Smooth muscle cell (in vitro differentiated cells): ENCODE measurements at regions not wholly inside any gene's neighbourhood (a gene's known extent, or its start where the extent isn't known, plus 50 kb on each side); places are given as distances from the start of the nearest gene placed in this dataset.
A peak's percentile ranks its signal among the peaks of the same experiment; 100 is the strongest.

ENCODE experiments used
- DNase-seq: peaks from one replicate; lab custom pipeline; 2025; ENCODE audit not compliant: unreplicated experiment; lab: John Stamatoyannopoulos, UW
- H2AFZ ChIP-seq: fragments of 200-600 bp; sonication (generic); 2 replicates; pipeline ENCODE4 v1.6.0; 2016; ENCODE audit warnings: antibody characterized with exemption, low read depth, mild to moderate bottlenecking
- H3F3A ChIP-seq: fragments of 200-600 bp; sonication (generic); 2 replicates; pipeline ENCODE4 v1.6.0; 2017; ENCODE audit warnings: antibody characterized with exemption, low read depth
- H3K27ac ChIP-seq: fragments of 200-600 bp; sonication (generic); 2 replicates; pipeline ENCODE4 v1.5.1; 2016; ENCODE audit warnings: low read depth, mild to moderate bottlenecking
- H3K27me3 ChIP-seq: fragments of 200-600 bp; sonication (generic); 2 replicates; pipeline ENCODE4 v1.6.1; 2016; ENCODE audit warnings: low read depth, mild to moderate bottlenecking
- H3K36me3 ChIP-seq: fragments of 200-600 bp; sonication (generic); 2 replicates; pipeline ENCODE4 v1.5.1; 2016; ENCODE audit warnings: low read depth
- H3K4me1 ChIP-seq: fragments of 200-600 bp; sonication (generic); 2 replicates; pipeline ENCODE4 v1.5.1; 2016; ENCODE audit warnings: low read depth
- H3K4me2 ChIP-seq: fragments of 200-600 bp; sonication (generic); 2 replicates; pipeline ENCODE4 v1.6.0; 2016; ENCODE audit warnings: mild to moderate bottlenecking
- H3K4me3 ChIP-seq: fragments of 200-600 bp; sonication (generic); 2 replicates; pipeline ENCODE4 v1.5.1; 2016; ENCODE audit warnings: mild to moderate bottlenecking
- H3K79me2 ChIP-seq: fragments of 200-600 bp; sonication (generic); 2 replicates; pipeline ENCODE4 v1.6.0; 2016; ENCODE audit warnings: low read depth, mild to moderate bottlenecking
- H3K9ac ChIP-seq: fragments of 200-600 bp; sonication (generic); 2 replicates; pipeline ENCODE4 v1.6.0; 2016; ENCODE audit warnings: low read depth
- H3K9me3 ChIP-seq: fragments of 200-600 bp; sonication (generic); replicated peaks from 2 replicates; pipeline ENCODE4 v1.5.1; 2016; ENCODE audit warnings: low read depth
- H4K20me1 ChIP-seq: fragments of 200-600 bp; sonication (generic); 2 replicates; pipeline ENCODE4 v1.6.0; 2016; ENCODE audit warnings: low read depth
- WGBS: methylation state at CpG from one replicate; pipeline ENCODE4 v1.1.7; 2016; ENCODE audit warnings: low lambda C conversion rate; 5-methylcytosine and 5-hydroxymethylcytosine counted together
- TF ChIP-seq, protein P1 (sequence below): fragments of 200-600 bp; sonication (generic); IDR thresholded peaks from 2 replicates; pipeline ENCODE4 v1.5.1; 2017; ENCODE audit warnings: borderline replicate concordance, mild to moderate bottlenecking, antibody characterized with exemption; ENCODE audit not compliant: insufficient read depth, poor library complexity, severe bottlenecking

DNA sequence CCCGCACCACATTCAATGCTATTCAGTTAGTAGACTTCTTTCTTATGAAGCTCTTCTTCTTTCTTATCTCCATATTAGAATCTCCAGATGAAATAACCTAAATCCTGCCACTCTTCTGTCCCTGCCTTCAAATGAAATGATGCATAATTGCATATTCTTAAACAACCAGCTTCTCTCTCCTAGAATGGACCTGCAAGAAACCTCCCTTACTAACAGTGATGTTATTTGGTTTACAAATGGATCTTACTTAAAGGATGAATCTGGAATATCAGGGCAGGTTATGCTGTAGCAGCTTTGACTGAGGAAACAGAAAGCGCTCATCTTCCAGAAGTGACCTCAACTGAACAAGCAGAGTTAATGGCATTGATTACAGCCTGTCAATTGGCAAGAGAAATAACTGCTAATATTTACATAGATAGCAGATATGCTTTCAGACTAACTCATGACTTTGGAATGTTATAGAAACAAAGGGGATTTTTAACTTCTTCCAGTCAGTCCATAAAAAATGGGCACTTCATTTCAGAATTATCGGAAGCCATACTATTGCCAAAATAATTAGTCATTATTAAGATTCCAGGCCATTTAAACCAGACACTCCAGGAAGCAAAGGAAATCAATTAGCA is 755.7 kb upstream of the HS6ST1 start:
- H3K4me1 ChIP-seq, result no peaks in the 10 kb centered on the region
- no peak overlapping the region for H2AFZ ChIP-seq
- no peak for DNase-seq
- no peaks in the 10 kb centered on the region for H3K27me3 ChIP-seq
- TF ChIP-seq, protein P1, sequence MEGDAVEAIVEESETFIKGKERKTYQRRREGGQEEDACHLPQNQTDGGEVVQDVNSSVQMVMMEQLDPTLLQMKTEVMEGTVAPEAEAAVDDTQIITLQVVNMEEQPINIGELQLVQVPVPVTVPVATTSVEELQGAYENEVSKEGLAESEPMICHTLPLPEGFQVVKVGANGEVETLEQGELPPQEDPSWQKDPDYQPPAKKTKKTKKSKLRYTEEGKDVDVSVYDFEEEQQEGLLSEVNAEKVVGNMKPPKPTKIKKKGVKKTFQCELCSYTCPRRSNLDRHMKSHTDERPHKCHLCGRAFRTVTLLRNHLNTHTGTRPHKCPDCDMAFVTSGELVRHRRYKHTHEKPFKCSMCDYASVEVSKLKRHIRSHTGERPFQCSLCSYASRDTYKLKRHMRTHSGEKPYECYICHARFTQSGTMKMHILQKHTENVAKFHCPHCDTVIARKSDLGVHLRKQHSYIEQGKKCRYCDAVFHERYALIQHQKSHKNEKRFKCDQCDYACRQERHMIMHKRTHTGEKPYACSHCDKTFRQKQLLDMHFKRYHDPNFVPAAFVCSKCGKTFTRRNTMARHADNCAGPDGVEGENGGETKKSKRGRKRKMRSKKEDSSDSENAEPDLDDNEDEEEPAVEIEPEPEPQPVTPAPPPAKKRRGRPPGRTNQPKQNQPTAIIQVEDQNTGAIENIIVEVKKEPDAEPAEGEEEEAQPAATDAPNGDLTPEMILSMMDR, result no peak
- no peaks in the 10 kb centered on the region for H3F3A ChIP-seq
- H3K27ac ChIP-seq, result no peak overlapping the region
- no peak overlapping the region for H3K4me3 ChIP-seq
- no peaks in the 10 kb centered on the region for H3K36me3 ChIP-seq
- 76% methylated on average over 3 of the region's 3 CpGs for WGBS
- H3K9me3 ChIP-seq, result no peaks in the 10 kb centered on the region
- H3K4me2 ChIP-seq, result no peak overlapping the region
- H3K79me2 ChIP-seq, result no peaks in the 10 kb centered on the region
- H4K20me1 ChIP-seq, result no peaks in the 10 kb centered on the region
- H3K9ac ChIP-seq, result no peak overlapping the region

- DNase-seq, result no peak
These were observed 759.9 kb upstream of the HS6ST1 start for GRCh38 chr2:129078548-129078947.

GRCh38 chr2:129080715-129081476 is 762.2 kb upstream of the HS6ST1 start:
- H3K27ac ChIP-seq, result peak overlapping the region; percentile 82
- TF ChIP-seq, protein P1, result no peak
- H3K79me2 ChIP-seq, result no peaks in the 10 kb centered on the region
- 28% methylated on average over 7 of the region's 7 CpGs for WGBS
- DNase-seq, result no peak
- H3K36me3 ChIP-seq, result no peaks in the 10 kb centered on the region
- H3K4me3 ChIP-seq, result no peak overlapping the region
- H4K20me1 ChIP-seq, result no peaks in the 10 kb centered on the region
- no peaks in the 10 kb centered on the region for H3K27me3 ChIP-seq
- no peak overlapping the region for H3K9ac ChIP-seq
- peaks cover 4% of the 10 kb centered on the region for H3F3A ChIP-seq
- peaks cover 17% of the 10 kb centered on the region for H3K4me1 ChIP-seq
- no peaks in the 10 kb centered on the region for H3K9me3 ChIP-seq
- H2AFZ ChIP-seq, result peak overlapping the region; percentile 59
- peak overlapping the region; percentile 80 for H3K4me2 ChIP-seq

More at GRCh38 chr2:129078548-129078947, 759.9 kb upstream of the HS6ST1 start:
- TF ChIP-seq, protein P1, result no peak
- no peak overlapping the region for H2AFZ ChIP-seq
- no peaks in the 10 kb centered on the region for H4K20me1 ChIP-seq
- H3K9ac ChIP-seq, result no peak overlapping the region
- H3F3A ChIP-seq, result peaks cover 4% of the 10 kb centered on the region
- H3K79me2 ChIP-seq, result no peaks in the 10 kb centered on the region
- H3K4me2 ChIP-seq, result no peak overlapping the region
- WGBS, result 95% methylated on average over 3 of the region's 3 CpGs
- H3K4me3 ChIP-seq, result no peak overlapping the region
- H3K27ac ChIP-seq, result no peak overlapping the region
- H3K4me1 ChIP-seq, result peaks cover 17% of the 10 kb centered on the region
- no peaks in the 10 kb centered on the region for H3K9me3 ChIP-seq
- no peaks in the 10 kb centered on the region for H3K36me3 ChIP-seq
- H3K27me3 ChIP-seq, result no peaks in the 10 kb centered on the region
